ENCODE measurements at regions not wholly inside any gene's neighbourhood (a gene's known extent, or its start where the extent isn't known, plus 50 kb on each side); places are given as distances from the start of the nearest gene placed in this dataset.

- no TSS peak for BruUV-seq (replicated peaks)
- Histone ChIP-seq H3K4me2 (ENCODE audit: control insufficient read depth, insufficient read depth) (no peak overlapping the region), H3K27ac (ENCODE audit: control insufficient read depth, insufficient read depth) (no peak overlapping the region), H3K27me3 (replicated peaks in 1 of 2; ENCODE audit: control insufficient read depth in 2 of 2, insufficient read depth in 2 of 2, low read length in 1 of 2) (peaks cover 0 to 1% of the 10 kb centered on the region in 2 experiments; a peak in 2 of 4 replicates), H3K9me3 (replicated peaks; ENCODE audit: control insufficient read depth, insufficient read depth, low read length) (no peaks in the 10 kb centered on the region), H3K4me3 (no peak overlapping the region), H3K4me1 (ENCODE audit: control insufficient read depth, insufficient read depth, low read length) (no peaks in the 10 kb centered on the region), H3K36me3 (ENCODE audit: control insufficient read depth in 2 of 2, insufficient read depth in 2 of 2, low read length in 1 of 2) (no peaks in the 10 kb centered on the region), H3K79me2 (ENCODE audit: control insufficient read depth, insufficient read depth, low read length) (no peaks in the 10 kb centered on the region), H4K20me1 (ENCODE audit: control insufficient read depth, insufficient read depth) (no peaks in the 10 kb centered on the region), H2AFZ (ENCODE audit: control insufficient read depth, low read depth, low read length) (no peak overlapping the region), H3K9ac (ENCODE audit: control insufficient read depth, insufficient read depth, low read length) (no peak overlapping the region)
- DNase-seq (ENCODE audit: low read depth, low spot score) (no peak), FAIRE-seq (no peak), ATAC-seq (no peak)
- ChIA-PET CTCF (interaction anchor here (0.6 kb wide), 1 partner anchor 377 kb away, joined by 3 read pairs; no protein-coding TSS in a partner anchor), POLR2A (interaction anchor here (0.7 kb wide), 1 partner anchor 1052 kb away, joined by 3 read pairs; no protein-coding TSS in a partner anchor), SMC1A (ENCODE audit: uncharacterized antibody, unreplicated experiment) (no interaction called here), RAD21 (ENCODE audit: unreplicated experiment) (no interaction called here)
- TF ChIP-seq ZNF24 (IDR thresholded peaks at IDR 0.05) = no peak
- TF ChIP-seq ZNF622 (IDR thresholded peaks at IDR 0.05) = no peak
- TF ChIP-seq EZH2 (IDR thresholded peaks at IDR 0.05; ENCODE audit: borderline replicate concordance, control insufficient read depth, low read depth, low read length) = no peak
- in situ Hi-C loops (cut with MboI) (no loop called here), intact Hi-C loops (cut with micrococcal nuclease; ENCODE audit: unreplicated experiment) (no loop called here)
Observed at GRCh38 chrX:25072247-25072646, 56.5 kb upstream of the ARX start.

- Histone ChIP-seq H3K9ac (ENCODE audit: control insufficient read depth, insufficient read depth, low read length) (no peak overlapping the region), H3K4me3 (no peak overlapping the region), H3K36me3 (ENCODE audit: control insufficient read depth in 2 of 2, insufficient read depth in 2 of 2, low read length in 1 of 2) (no peaks in the 10 kb centered on the region), H3K4me1 (ENCODE audit: control insufficient read depth, insufficient read depth, low read length) (no peaks in the 10 kb centered on the region), H3K27me3 (replicated peaks in 1 of 2; ENCODE audit: control insufficient read depth in 2 of 2, insufficient read depth in 2 of 2, low read length in 1 of 2) (peaks cover 0 to 1% of the 10 kb centered on the region in 2 experiments; a peak in 2 of 4 replicates), H3K4me2 (ENCODE audit: control insufficient read depth, insufficient read depth) (no peak overlapping the region), H4K20me1 (ENCODE audit: control insufficient read depth, insufficient read depth) (no peaks in the 10 kb centered on the region), H3K9me3 (replicated peaks; ENCODE audit: control insufficient read depth, insufficient read depth, low read length) (no peaks in the 10 kb centered on the region), H3K27ac (ENCODE audit: control insufficient read depth, insufficient read depth) (no peak overlapping the region), H2AFZ (ENCODE audit: control insufficient read depth, low read depth, low read length) (no peak overlapping the region), H3K79me2 (ENCODE audit: control insufficient read depth, insufficient read depth, low read length) (no peaks in the 10 kb centered on the region)
- CTCF ChIA-PET = no interaction called here
- in situ Hi-C loops (cut with MboI) (no loop called here), intact Hi-C loops (cut with micrococcal nuclease; ENCODE audit: unreplicated experiment) (no loop called here)
- no peak for ATAC-seq
- no TSS peak for BruUV-seq (replicated peaks)
- SMC1A ChIA-PET (ENCODE audit: uncharacterized antibody, unreplicated experiment) = no interaction called here
- FAIRE-seq = no peak
- POLR2A ChIA-PET = no interaction called here
- RAD21 ChIA-PET (ENCODE audit: unreplicated experiment) = interaction anchor here (0.5 kb wide), 1 partner anchor 900 kb away, joined by 3 read pairs; no protein-coding TSS in a partner anchor
- DNase-seq (ENCODE audit: low read depth, low spot score) = no peak
- 9% methylated on average over 1 of the region's 1 CpG for WGBS (ENCODE audit: insufficient coverage, insufficient replicate concordance, low lambda C conversion rate, missing lambda C conversion rate)
- TF ChIP-seq, protein P1, sequence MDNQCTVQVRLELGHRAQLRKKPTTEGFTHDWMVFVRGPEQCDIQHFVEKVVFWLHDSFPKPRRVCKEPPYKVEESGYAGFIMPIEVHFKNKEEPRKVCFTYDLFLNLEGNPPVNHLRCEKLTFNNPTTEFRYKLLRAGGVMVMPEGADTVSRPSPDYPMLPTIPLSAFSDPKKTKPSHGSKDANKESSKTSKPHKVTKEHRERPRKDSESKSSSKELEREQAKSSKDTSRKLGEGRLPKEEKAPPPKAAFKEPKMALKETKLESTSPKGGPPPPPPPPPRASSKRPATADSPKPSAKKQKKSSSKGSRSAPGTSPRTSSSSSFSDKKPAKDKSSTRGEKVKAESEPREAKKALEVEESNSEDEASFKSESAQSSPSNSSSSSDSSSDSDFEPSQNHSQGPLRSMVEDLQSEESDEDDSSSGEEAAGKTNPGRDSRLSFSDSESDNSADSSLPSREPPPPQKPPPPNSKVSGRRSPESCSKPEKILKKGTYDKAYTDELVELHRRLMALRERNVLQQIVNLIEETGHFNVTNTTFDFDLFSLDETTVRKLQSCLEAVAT (IDR thresholded peaks at IDR 0.05) = no peak
- TF ChIP-seq ZBTB40 (IDR thresholded peaks at IDR 0.05; ENCODE audit: borderline replicate concordance) (no peak), ASH2L (IDR thresholded peaks at IDR 0.05; ENCODE audit: borderline replicate concordance, low read depth) (no peak), IKZF2 (IDR thresholded peaks at IDR 0.05) (no peak), CREM (IDR thresholded peaks at IDR 0.05; ENCODE audit: low read depth) (no peak)
- TF ChIP-seq, protein P2, sequence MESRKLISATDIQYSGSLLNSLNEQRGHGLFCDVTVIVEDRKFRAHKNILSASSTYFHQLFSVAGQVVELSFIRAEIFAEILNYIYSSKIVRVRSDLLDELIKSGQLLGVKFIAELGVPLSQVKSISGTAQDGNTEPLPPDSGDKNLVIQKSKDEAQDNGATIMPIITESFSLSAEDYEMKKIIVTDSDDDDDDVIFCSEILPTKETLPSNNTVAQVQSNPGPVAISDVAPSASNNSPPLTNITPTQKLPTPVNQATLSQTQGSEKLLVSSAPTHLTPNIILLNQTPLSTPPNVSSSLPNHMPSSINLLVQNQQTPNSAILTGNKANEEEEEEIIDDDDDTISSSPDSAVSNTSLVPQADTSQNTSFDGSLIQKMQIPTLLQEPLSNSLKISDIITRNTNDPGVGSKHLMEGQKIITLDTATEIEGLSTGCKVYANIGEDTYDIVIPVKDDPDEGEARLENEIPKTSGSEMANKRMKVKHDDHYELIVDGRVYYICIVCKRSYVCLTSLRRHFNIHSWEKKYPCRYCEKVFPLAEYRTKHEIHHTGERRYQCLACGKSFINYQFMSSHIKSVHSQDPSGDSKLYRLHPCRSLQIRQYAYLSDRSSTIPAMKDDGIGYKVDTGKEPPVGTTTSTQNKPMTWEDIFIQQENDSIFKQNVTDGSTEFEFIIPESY (IDR thresholded peaks at IDR 0.05) = no peak
Observed at GRCh38 chrX:25070038-25070437, 54.3 kb upstream of the ARX start.
